GM21717 (cell line): ENCODE measurements at regions not wholly inside any gene's neighbourhood (a gene's known extent, or its start where the extent isn't known, plus 50 kb on each side); places are given as distances from the start of the nearest gene placed in this dataset.
"Not testable (repeated sequence)": the region's sequence is repeated elsewhere in the genome, so short reads cannot be mapped to it uniquely, and the experiment has no call there.

ENCODE experiments used
- ATAC-seq: cut with Tn5 transposase; IDR thresholded peaks from one replicate; pipeline ENCODE4 v1.9.1; 2021; ENCODE audit warnings: mild to moderate bottlenecking, moderate library complexity; ENCODE audit not compliant: unreplicated experiment

- no peak for ATAC-seq
Measured at GRCh38 chr9:129416821-129417539, 203.9 kb downstream of the C9orf50 start.

- no peak for ATAC-seq
Measured at GRCh38 chr9:129415942-129416651, 204.8 kb downstream of the C9orf50 start.

DNA sequence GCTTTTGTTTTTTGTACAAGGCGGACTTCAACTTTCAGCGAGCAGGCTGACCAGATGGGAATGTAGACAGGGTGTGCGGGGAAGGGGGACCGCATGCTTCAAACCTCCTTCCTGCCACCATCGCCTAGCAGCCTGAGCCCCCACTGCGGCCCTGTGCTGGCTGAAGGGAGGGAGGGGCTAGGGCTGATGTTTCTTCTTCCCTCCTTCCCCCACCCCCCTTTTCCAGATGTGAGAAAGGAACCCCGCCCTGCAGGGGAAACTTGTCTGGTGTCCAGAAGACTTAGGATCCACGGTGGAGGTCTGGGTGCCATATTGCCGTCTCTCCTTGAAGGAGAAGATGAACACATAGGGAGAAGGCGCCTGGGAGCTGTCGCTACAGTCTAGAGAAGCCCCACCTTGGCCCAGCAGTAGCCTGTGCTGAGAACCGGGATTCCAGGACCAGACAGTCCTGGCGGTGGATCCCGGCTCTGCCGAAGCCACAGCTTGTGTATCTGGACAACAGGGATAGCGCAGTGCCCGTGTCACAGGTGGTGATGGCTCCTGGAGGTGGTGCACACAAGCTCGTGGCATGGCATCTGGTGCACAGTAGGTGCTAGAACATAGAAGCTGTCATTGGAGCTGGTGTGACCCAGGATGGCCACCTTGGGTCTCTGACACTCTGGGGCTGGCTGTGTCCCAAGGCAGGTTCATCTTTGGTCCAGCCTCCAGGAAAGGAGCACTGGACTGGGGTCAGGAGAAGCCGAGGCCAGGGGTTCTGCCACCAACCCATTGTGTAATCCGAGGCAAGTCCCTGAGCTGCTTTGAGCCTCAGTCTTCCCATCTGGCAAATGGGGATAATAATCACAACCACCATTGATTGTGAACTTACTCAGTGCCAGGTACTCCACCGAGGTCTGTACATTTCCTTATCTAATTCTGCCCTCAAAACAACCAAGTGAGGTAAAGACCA, 205.6 kb downstream of the C9orf50 start:
- no peak for ATAC-seq

DNA sequence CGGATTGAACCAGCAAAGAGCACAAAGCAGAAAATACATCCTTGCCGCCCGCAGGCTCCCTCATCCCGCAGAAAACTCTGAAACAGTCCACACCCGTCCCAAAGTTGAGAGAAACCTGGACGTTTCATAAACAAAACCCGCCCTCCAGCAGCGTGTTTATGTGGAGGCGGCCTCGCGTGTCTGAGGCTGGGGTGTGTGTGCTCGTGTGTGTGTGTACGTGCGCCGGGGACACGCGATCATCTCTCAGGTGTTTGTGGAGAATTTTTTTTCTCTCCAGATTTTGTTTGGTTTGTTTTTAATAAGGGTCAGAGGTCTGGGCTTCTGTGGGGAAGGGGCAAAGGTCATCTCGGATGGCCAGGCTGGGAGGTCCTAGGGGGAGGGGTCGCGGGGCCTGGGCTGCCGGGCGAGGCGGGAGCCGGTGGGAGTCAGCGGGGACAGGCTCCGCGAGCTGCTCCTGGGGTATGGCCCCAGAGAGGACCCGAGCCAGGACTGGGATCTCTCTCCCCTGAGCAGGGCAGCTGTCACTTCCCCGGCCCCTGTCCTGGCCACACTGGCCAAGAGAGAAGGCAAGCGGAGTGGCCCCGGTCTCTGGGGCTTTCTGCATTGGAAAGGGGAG, 206.4 kb downstream of the C9orf50 start:
- ATAC-seq: no peak

DNA sequence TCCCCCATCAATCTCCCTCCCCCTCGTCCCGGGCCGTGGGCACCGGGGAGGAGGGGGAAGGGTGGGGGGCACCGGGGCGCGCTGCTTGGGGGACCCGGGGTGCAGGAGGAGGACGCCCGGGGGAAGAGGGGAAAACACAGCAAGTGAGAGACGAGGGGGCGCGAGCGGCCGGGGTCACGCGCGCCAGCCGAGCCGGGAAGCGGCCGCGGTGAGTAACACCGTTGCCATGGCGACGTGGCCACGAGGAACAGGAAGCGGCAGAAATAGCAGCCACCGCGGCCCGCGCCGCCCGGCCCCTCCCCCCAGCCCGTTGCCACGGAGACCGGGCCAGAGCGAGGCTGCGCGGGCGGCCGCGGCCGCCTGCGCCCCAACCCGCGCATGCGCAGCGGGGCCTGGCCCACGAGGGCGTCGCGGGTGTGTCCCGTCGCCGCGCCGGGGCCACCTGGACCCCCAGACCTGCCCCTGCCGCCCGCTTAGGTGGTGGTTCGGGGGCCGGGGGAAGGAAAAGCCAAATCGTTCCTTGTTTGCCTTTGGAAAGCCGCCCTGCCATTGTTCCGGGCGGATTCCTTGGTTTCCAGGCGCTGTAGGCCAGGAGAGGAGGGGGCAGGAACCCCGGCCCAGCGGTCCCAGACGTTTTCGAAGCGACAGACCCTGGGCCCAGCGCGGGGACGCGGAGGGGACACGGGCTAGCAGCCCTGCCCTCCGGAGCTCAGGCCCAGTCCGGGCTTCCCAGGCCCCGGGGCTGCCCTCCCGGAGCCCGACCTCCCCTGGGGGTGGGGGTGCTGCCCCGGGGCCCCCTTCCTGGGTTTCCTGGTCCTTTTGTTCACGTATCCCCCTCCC, 207.1 kb downstream of the C9orf50 start:
- peak; percentile 64 for ATAC-seq

DNA sequence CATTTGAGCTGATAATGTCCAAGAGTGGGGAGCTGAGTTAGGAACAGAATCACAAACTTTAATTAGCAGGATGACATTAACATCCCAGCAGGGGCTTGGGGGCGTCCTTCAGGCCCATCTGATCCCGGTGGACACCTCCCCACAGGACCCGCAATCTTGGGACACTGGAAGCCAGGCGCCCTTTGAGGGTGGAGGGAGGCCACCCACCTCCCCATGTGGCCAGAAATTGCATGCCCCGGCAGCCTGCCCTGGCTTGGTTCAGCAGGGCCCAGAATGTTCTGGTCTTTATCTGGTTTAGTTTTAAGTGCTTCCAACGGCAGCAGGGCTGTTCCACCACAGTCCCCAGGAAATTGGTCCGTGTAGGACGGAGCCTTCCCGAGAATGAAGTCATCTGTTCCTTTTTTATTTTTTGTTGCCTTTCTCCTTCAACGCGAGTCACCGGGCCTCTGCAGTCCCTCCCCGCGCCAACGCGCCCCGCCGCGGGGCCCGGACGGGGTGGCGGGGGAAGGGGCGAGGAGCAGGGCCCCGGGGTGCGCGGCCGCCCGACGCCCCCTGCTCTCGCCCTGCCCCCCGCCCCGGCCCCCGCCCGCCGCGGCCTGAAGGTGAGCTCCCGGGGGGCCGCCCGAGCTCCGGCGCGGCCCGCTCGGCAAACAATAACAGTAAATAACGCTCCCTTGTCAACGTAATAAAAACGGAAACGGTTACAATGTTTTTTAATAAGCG, 207.9 kb downstream of the C9orf50 start:
- peak; percentile 16 for ATAC-seq

DNA sequence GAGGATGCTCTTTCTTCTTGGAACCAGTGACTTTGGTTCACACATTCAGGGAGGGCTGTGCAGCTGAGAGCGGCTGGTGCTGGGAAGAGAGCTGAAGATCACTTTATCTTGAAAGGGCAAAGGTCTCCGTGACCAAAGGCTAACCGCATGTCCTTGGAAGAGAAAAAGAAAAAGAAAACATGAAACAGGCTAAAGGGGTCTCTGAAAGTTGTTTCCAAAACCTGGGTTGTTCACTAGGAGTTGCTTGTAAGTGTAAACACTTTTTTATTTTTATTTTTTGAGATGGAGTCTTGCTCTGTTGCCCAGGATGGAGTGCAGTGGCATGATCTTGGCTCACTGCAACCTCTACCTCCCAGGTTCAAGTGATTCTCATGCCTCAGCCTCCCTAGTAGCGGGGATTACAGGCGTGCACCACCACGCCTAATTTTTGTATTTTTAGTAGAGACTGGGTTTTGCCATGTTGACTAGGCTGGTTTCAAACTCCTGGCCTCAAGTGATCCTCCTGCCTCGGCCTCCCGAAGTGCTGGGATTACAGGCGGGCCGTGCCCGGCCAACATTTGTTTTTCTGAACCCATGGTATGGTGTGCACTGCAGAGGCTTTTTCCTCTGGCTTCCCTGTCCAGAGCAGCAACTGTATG, 208.6 kb downstream of the C9orf50 start:
- not testable (repeated sequence) for ATAC-seq

- ATAC-seq: no peak
Measured at GRCh38 chr9:129411501-129412175, 209.3 kb downstream of the C9orf50 start.

DNA sequence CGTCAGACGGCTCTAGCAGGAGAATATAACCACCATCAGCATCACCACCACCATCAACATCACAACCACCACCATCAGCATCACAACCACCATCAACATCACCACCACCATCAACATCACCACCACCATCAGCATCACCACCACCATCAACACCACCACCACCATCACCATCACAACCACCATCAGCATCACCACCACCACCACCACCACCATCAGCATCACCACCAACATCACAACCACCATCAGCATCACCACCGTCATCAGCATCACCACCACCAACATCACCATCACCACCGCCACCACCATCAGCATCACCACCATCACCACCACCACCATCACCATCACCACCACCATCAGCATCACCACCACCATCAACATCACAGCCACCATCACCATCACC, 210.7 kb downstream of the C9orf50 start:
- ATAC-seq: no peak

DNA sequence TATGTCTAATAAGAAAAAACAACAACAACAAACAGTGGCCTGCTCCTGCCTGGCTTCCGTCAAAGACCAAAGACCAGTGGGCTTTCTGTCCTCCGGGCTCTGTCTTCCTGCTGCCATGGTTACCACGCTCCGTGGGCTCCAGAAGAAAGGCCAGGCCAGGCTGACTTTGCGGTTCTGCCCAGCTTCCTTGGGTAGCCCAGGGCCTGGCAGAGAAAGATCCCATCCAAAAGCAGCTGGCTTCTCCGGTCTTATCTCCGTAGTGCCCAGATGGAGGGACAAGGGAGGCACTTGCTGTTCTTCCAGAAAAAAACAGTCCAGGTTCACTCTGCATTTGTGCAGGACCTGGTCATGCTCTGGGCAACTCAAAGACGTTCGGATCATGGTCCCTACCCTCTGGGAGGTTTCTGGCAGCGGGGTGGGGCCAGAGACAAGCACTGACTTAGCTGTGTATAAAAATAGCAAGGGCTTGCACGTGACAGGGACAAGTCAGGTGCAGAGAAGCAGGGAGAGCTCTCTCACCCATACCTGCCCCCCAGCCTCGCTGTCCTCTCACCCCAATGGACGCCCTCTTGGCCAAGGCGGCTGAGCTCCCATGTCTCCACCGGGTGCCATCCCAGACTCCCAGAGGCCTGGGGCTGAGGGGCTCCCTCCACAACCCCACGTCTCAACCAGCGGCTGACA, 212.2 kb downstream of the C9orf50 start:
- ATAC-seq: no peak

GRCh38 chr9:129407905-129408452, 212.9 kb downstream of the C9orf50 start:
- no peak for ATAC-seq

DNA sequence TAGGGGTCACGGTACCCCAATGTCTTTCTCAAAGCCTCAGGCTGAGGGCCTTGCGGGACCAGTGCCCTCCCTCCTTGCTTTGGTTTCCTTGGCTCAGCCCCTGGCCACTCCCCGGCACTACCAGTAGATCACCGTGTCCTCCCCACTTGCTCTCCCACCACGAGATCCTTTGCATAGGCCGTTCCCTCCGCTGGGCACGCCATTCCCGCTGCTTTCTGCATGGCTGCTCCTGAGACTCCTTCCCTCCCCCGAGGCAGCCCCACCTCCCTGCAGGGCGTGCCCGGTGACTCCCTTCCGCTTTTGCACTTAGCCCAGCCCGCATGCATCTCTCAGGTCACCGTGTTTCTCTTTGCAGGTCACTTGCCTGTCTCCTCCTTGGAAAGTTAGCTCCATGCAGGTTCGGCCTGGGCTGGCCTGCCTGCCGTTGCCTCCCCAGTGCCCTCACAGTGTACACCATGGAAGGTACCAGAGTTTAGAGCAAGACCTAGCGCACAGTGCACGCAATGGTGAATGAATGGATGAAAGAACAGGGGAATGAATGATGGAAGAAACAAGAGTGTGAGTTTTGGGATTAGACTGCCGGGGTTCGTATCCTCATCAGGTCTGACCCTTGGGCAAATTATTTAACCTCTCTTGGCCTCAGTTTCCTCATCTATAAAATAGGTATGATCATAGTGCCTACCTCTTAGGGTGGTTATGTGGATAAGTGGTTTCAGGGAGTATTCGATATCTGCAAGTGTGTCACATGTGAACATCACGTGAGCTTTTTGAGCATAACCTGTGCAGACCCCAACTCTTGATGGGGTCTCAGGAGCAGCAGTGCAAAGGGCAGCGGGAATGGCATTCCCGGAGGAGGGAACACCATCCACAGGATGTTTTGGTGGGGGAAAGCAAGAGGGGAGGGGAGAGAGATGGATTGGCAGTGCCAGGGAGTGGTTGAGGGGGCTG, 214.3 kb downstream of the C9orf50 start:
- ATAC-seq: no peak

GRCh38 chr9:129405827-129406213, 215.1 kb downstream of the C9orf50 start:
- no peak for ATAC-seq

GRCh38 chr9:129405089-129405826, 215.6 kb downstream of the C9orf50 start:
- no peak for ATAC-seq

- ATAC-seq: no peak
Measured at GRCh38 chr9:129404621-129405020, 216.3 kb downstream of the C9orf50 start.
